ENCODE measurements at regions not wholly inside any gene's neighbourhood (a gene's known extent, or its start where the extent isn't known, plus 50 kb on each side); places are given as distances from the start of the nearest gene placed in this dataset.

DNA sequence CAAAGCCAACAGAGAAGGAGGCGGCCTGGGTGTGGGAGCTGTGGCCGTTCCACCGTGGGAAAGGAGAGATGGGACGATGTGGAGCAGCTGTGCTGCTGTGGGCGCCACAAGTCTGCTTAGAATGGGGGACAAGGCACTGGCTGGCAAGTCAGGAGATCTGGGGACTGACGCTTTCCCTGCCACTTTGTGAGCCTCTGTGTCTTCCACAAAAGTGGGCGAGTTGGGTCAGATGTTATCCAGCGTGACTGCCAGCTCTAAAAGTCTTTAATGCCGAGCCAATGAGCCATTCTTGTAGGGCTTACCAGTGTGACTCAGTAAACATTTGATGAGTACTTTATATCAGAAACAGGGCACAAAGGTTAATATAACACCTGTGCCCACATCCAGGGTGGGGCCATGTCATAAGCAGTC, 113.6 kb upstream of the MGAT5 start:
- DNase-seq (no peak), ATAC-seq (ENCODE audit: low read depth) (no peak)
- peak overlapping the region; percentile 32 for H3K4me2 ChIP-seq (replicated peaks; ENCODE audit: low read depth, low read length, poor library complexity, severe bottlenecking)
- H3K79me2 ChIP-seq (ENCODE audit: control insufficient read depth, insufficient read depth, low read length), result peaks cover 99% of the 10 kb centered on the region
- peaks cover 0 to 19% of the 10 kb centered on the region in 2 experiments for H3K36me3 ChIP-seq (replicated peaks in 1 of 2; ENCODE audit: control extremely low read depth in 1 of 2, control insufficient read depth in 1 of 2, extremely low read depth in 1 of 2, insufficient read depth in 2 of 2, low read length in 1 of 2)
- Mint-ChIP-seq H3K9me3 (ENCODE audit: insufficient read depth) (no peaks in the 10 kb centered on the region), H3K4me1 (peaks cover 88% of the 10 kb centered on the region), H3K27me3 (no peaks in the 10 kb centered on the region), H3K4me3 (peak overlapping the region; percentile 0), H3K27ac (peak overlapping the region; percentile 2)
- no peak overlapping the region for H3K4me3 ChIP-seq (ENCODE audit: control extremely low read depth in 1 of 5, extremely low read depth in 1 of 5, insufficient read depth in 1 of 5, low read depth in 2 of 5, low read length in 4 of 5)
- H3K27ac ChIP-seq (ENCODE audit: low read length in 2 of 2), result peak overlapping the region in 1 of 2 donors; percentile 65
- H3K27me3 ChIP-seq (replicated peaks in 1 of 4; ENCODE audit: control extremely low read depth in 1 of 4, control insufficient read depth in 3 of 4, insufficient read depth in 4 of 4, low read length in 3 of 4), result no peaks in the 10 kb centered on the region
- CTCF ChIA-PET, result interaction anchor here (0.9 to 1.5 kb wide), 3 partner anchors 12 to 105 kb away, joined by 3 to 4 read pairs (median 3); no protein-coding TSS in a partner anchor
- no peaks in the 10 kb centered on the region for H3K9me3 ChIP-seq (ENCODE audit: control extremely low read depth in 1 of 3, control insufficient read depth in 2 of 3, insufficient read depth in 1 of 3, low read length in 2 of 3)
- H4K20me1 ChIP-seq (ENCODE audit: control insufficient read depth, insufficient read depth, low read length, poor library complexity, severe bottlenecking), result peaks cover 80% of the 10 kb centered on the region
- peaks cover 59 to 68% of the 10 kb centered on the region in 2 donors for H3K4me1 ChIP-seq (ENCODE audit: control insufficient read depth in 2 of 2, insufficient read depth in 2 of 2, low read length in 2 of 2)
- intact Hi-C loops (cut with micrococcal nuclease), result no loop called here
- no peak overlapping the region for H3K9ac ChIP-seq (ENCODE audit: low read length)
- POLR2A ChIA-PET, result no interaction called here
- H2AFZ ChIP-seq (ENCODE audit: insufficient read depth, low read depth, low read length, poor library complexity, severe bottlenecking), result no peak overlapping the region
- 98% methylated on average over 9 of the region's 9 CpGs for WGBS (ENCODE audit: insufficient coverage)
- TF ChIP-seq EZH2 (IDR thresholded peaks at IDR 0.05; ENCODE audit: borderline replicate concordance, insufficient read depth, low read depth, low read length, poor library complexity, severe bottlenecking), result no peak
- TF ChIP-seq, protein P1, sequence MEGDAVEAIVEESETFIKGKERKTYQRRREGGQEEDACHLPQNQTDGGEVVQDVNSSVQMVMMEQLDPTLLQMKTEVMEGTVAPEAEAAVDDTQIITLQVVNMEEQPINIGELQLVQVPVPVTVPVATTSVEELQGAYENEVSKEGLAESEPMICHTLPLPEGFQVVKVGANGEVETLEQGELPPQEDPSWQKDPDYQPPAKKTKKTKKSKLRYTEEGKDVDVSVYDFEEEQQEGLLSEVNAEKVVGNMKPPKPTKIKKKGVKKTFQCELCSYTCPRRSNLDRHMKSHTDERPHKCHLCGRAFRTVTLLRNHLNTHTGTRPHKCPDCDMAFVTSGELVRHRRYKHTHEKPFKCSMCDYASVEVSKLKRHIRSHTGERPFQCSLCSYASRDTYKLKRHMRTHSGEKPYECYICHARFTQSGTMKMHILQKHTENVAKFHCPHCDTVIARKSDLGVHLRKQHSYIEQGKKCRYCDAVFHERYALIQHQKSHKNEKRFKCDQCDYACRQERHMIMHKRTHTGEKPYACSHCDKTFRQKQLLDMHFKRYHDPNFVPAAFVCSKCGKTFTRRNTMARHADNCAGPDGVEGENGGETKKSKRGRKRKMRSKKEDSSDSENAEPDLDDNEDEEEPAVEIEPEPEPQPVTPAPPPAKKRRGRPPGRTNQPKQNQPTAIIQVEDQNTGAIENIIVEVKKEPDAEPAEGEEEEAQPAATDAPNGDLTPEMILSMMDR (IDR thresholded peaks at IDR 0.05), result no peak

DNA sequence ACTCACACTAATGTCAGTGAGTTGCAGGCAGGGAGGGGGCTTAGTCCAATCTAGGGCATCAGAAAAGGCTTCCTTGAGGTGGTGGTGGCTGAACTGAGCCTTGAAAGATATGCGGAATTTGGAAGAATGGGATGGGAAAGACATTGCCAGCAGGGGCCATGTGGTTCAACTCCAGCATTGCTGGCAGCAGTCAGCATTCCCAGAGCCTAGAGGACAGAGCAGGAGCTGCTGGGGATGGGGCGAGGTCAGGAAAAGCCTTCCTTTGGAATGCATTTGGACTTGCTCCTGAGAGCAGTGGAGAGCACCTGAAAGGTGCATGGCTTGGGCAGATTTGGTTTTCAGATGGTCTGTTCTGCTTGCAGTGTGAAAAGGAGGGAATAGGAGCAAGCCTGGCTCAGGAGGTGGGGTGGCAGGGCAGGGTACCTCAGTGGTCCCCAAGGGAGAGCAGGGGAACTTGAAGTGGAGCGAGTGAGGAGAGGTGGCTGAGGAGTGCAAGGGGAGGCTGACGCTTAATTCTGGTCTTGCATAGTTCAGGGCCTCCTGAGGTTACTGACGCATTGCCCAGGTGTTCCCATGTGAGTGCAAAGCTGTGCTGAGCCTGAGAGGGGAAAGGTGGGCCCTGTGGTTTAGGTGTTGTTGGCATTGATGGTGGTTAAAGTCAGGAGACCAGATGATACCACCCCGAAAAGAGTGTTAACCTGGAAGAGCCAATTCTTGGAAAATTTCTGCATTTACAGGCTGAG, 112.1 kb upstream of the MGAT5 start:
- Histone ChIP-seq H4K20me1 (ENCODE audit: control insufficient read depth, insufficient read depth, low read length, poor library complexity, severe bottlenecking) (peaks cover 90% of the 10 kb centered on the region), H3K27me3 (replicated peaks in 1 of 4; ENCODE audit: control extremely low read depth in 1 of 4, control insufficient read depth in 3 of 4, insufficient read depth in 4 of 4, low read length in 3 of 4) (no peaks in the 10 kb centered on the region), H3K4me2 (replicated peaks; ENCODE audit: low read depth, low read length, poor library complexity, severe bottlenecking) (peak overlapping the region; percentile 17), H3K9me3 (ENCODE audit: control extremely low read depth in 1 of 3, control insufficient read depth in 2 of 3, insufficient read depth in 1 of 3, low read length in 2 of 3) (no peaks in the 10 kb centered on the region), H2AFZ (ENCODE audit: insufficient read depth, low read depth, low read length, poor library complexity, severe bottlenecking) (no peak overlapping the region), H3K36me3 (replicated peaks in 1 of 2; ENCODE audit: control extremely low read depth in 1 of 2, control insufficient read depth in 1 of 2, extremely low read depth in 1 of 2, insufficient read depth in 2 of 2, low read length in 1 of 2) (peaks cover 0 to 19% of the 10 kb centered on the region in 2 experiments), H3K79me2 (ENCODE audit: control insufficient read depth, insufficient read depth, low read length) (peaks cover 99% of the 10 kb centered on the region), H3K9ac (ENCODE audit: low read length) (no peak overlapping the region), H3K4me3 (ENCODE audit: control extremely low read depth in 1 of 5, extremely low read depth in 1 of 5, insufficient read depth in 1 of 5, low read depth in 2 of 5, low read length in 4 of 5) (no peak overlapping the region), H3K4me1 (ENCODE audit: control insufficient read depth in 2 of 2, insufficient read depth in 2 of 2, low read length in 2 of 2) (peaks cover 61 to 68% of the 10 kb centered on the region in 2 donors), H3K27ac (ENCODE audit: low read length in 2 of 2) (peak overlapping the region in 1 of 2 donors; percentile 13)
- TF ChIP-seq EZH2 (IDR thresholded peaks at IDR 0.05; ENCODE audit: borderline replicate concordance, insufficient read depth, low read depth, low read length, poor library complexity, severe bottlenecking), result no peak
- ATAC-seq (ENCODE audit: low read depth) (peak; percentile 28), DNase-seq (no peak)
- Mint-ChIP-seq H3K27ac (peak overlapping the region; percentile 85), H3K27me3 (no peaks in the 10 kb centered on the region), H3K4me1 (peaks cover 93% of the 10 kb centered on the region), H3K9me3 (ENCODE audit: insufficient read depth) (no peaks in the 10 kb centered on the region), H3K4me3 (peak overlapping the region; percentile 7)
- CTCF ChIA-PET, result no interaction called here
- 81% methylated on average over 6 of the region's 6 CpGs for WGBS (ENCODE audit: insufficient coverage)
- POLR2A ChIA-PET, result no interaction called here
- intact Hi-C loops (cut with micrococcal nuclease), result no loop called here
